ENCODE measurements at regions not wholly inside any gene's neighbourhood (a gene's known extent, or its start where the extent isn't known, plus 50 kb on each side); places are given as distances from the start of the nearest gene placed in this dataset.

- H3K27me3 ChIP-seq (ENCODE audit: insufficient read depth, insufficient read length), result no peaks in the 10 kb centered on the region
- no peaks in the 10 kb centered on the region for H3K36me3 ChIP-seq (ENCODE audit: insufficient read depth, insufficient read length, low read length)
- no peaks in the 10 kb centered on the region for H3K4me1 ChIP-seq (ENCODE audit: insufficient read depth, insufficient read length)
- DNase-seq (ENCODE audit: low read depth, low spot score), result no peak
- H3K4me3 ChIP-seq (ENCODE audit: insufficient read length, low read depth), result no peak overlapping the region
- no peaks in the 10 kb centered on the region for H3K9me3 ChIP-seq (ENCODE audit: insufficient read depth, low read length)
- TF ChIP-seq YY1 (IDR thresholded peaks at IDR 0.05; ENCODE audit: insufficient read depth, insufficient read length), result no peak
- TF ChIP-seq SUZ12 (IDR thresholded peaks at IDR 0.05; ENCODE audit: extremely low read depth, insufficient read depth, insufficient read length), result no peak
- no peak for TF ChIP-seq ZNF274 (IDR thresholded peaks at IDR 0.05; ENCODE audit: low read depth, low read length)
- H3K9ac ChIP-seq (ENCODE audit: insufficient read length, low read depth), result no peak overlapping the region
Observed at GRCh38 chr11:21625982-21626381, 566.9 kb upstream of the ANO5 start.

GRCh38 chr11:21628641-21629040 is 564.2 kb upstream of the ANO5 start:
- Histone ChIP-seq H3K9ac (ENCODE audit: insufficient read length, low read depth) (no peak overlapping the region), H3K4me3 (ENCODE audit: insufficient read length, low read depth) (no peak overlapping the region), H3K4me1 (ENCODE audit: insufficient read depth, insufficient read length) (no peaks in the 10 kb centered on the region), H3K9me3 (ENCODE audit: insufficient read depth, low read length) (no peaks in the 10 kb centered on the region), H3K27me3 (ENCODE audit: insufficient read depth, insufficient read length) (no peaks in the 10 kb centered on the region), H3K36me3 (ENCODE audit: insufficient read depth, insufficient read length, low read length) (no peaks in the 10 kb centered on the region)
- DNase-seq (ENCODE audit: low read depth, low spot score), result no peak
- TF ChIP-seq YY1 (IDR thresholded peaks at IDR 0.05; ENCODE audit: insufficient read depth, insufficient read length), result no peak
- TF ChIP-seq ZNF274 (IDR thresholded peaks at IDR 0.05; ENCODE audit: low read depth, low read length), result no peak
- TF ChIP-seq SUZ12 (IDR thresholded peaks at IDR 0.05; ENCODE audit: extremely low read depth, insufficient read depth, insufficient read length), result no peak

GRCh38 chr11:21630934-21631478 is 561.9 kb upstream of the ANO5 start:
- H3K4me3 ChIP-seq (ENCODE audit: insufficient read length, low read depth), result no peak overlapping the region

GRCh38 chr11:21631991-21632390 is 560.9 kb upstream of the ANO5 start:
- Histone ChIP-seq H3K27me3 (ENCODE audit: insufficient read depth, insufficient read length) (no peaks in the 10 kb centered on the region), H3K4me3 (ENCODE audit: insufficient read length, low read depth) (no peak overlapping the region), H3K9ac (ENCODE audit: insufficient read length, low read depth) (no peak overlapping the region), H3K4me1 (ENCODE audit: insufficient read depth, insufficient read length) (no peaks in the 10 kb centered on the region), H3K36me3 (ENCODE audit: insufficient read depth, insufficient read length, low read length) (no peaks in the 10 kb centered on the region), H3K9me3 (ENCODE audit: insufficient read depth, low read length) (no peaks in the 10 kb centered on the region)
- TF ChIP-seq YY1 (IDR thresholded peaks at IDR 0.05; ENCODE audit: insufficient read depth, insufficient read length) (no peak), ZNF274 (IDR thresholded peaks at IDR 0.05; ENCODE audit: low read depth, low read length) (no peak), SUZ12 (IDR thresholded peaks at IDR 0.05; ENCODE audit: extremely low read depth, insufficient read depth, insufficient read length) (no peak)
- DNase-seq (ENCODE audit: low read depth, low spot score), result no peak

More at GRCh38 chr11:21630934-21631478, 561.9 kb upstream of the ANO5 start:
- no peaks in the 10 kb centered on the region for H3K4me1 ChIP-seq (ENCODE audit: insufficient read depth, insufficient read length)
- no peak overlapping the region for H3K9ac ChIP-seq (ENCODE audit: insufficient read length, low read depth)
- no peaks in the 10 kb centered on the region for H3K36me3 ChIP-seq (ENCODE audit: insufficient read depth, insufficient read length, low read length)
- no peak for TF ChIP-seq SUZ12 (IDR thresholded peaks at IDR 0.05; ENCODE audit: extremely low read depth, insufficient read depth, insufficient read length)
- TF ChIP-seq ZNF274 (IDR thresholded peaks at IDR 0.05; ENCODE audit: low read depth, low read length), result no peak
- no peak for TF ChIP-seq YY1 (IDR thresholded peaks at IDR 0.05; ENCODE audit: insufficient read depth, insufficient read length)
- no peaks in the 10 kb centered on the region for H3K27me3 ChIP-seq (ENCODE audit: insufficient read depth, insufficient read length)
- no peak for DNase-seq (ENCODE audit: low read depth, low spot score)
- no peaks in the 10 kb centered on the region for H3K9me3 ChIP-seq (ENCODE audit: insufficient read depth, low read length)

- Histone ChIP-seq H3K4me1 (ENCODE audit: insufficient read depth, insufficient read length) (no peaks in the 10 kb centered on the region), H3K36me3 (ENCODE audit: insufficient read depth, insufficient read length, low read length) (no peaks in the 10 kb centered on the region), H3K27me3 (ENCODE audit: insufficient read depth, insufficient read length) (no peaks in the 10 kb centered on the region), H3K9me3 (ENCODE audit: insufficient read depth, low read length) (no peaks in the 10 kb centered on the region), H3K9ac (ENCODE audit: insufficient read length, low read depth) (no peak overlapping the region), H3K4me3 (ENCODE audit: insufficient read length, low read depth) (no peak overlapping the region)
- DNase-seq (ENCODE audit: low read depth, low spot score), result no peak
- TF ChIP-seq SUZ12 (IDR thresholded peaks at IDR 0.05; ENCODE audit: extremely low read depth, insufficient read depth, insufficient read length) (no peak), YY1 (IDR thresholded peaks at IDR 0.05; ENCODE audit: insufficient read depth, insufficient read length) (no peak), ZNF274 (IDR thresholded peaks at IDR 0.05; ENCODE audit: low read depth, low read length) (no peak)
Observed at GRCh38 chr11:21634491-21634890, 558.4 kb upstream of the ANO5 start.

- no peaks in the 10 kb centered on the region for H3K27me3 ChIP-seq (ENCODE audit: insufficient read depth, insufficient read length)
- H3K9me3 ChIP-seq (ENCODE audit: insufficient read depth, low read length), result no peaks in the 10 kb centered on the region
- H3K9ac ChIP-seq (ENCODE audit: insufficient read length, low read depth), result no peak overlapping the region
- H3K36me3 ChIP-seq (ENCODE audit: insufficient read depth, insufficient read length, low read length), result no peaks in the 10 kb centered on the region
- no peaks in the 10 kb centered on the region for H3K4me1 ChIP-seq (ENCODE audit: insufficient read depth, insufficient read length)
- no peak overlapping the region for H3K4me3 ChIP-seq (ENCODE audit: insufficient read length, low read depth)
- TF ChIP-seq ZNF274 (IDR thresholded peaks at IDR 0.05; ENCODE audit: low read depth, low read length) (no peak), SUZ12 (IDR thresholded peaks at IDR 0.05; ENCODE audit: extremely low read depth, insufficient read depth, insufficient read length) (no peak), YY1 (IDR thresholded peaks at IDR 0.05; ENCODE audit: insufficient read depth, insufficient read length) (no peak)
- no peak for DNase-seq (ENCODE audit: low read depth, low spot score)
Observed at GRCh38 chr11:21634956-21635355, 557.9 kb upstream of the ANO5 start.

- Histone ChIP-seq H3K4me3 (ENCODE audit: insufficient read length, low read depth) (no peak overlapping the region), H3K36me3 (ENCODE audit: insufficient read depth, insufficient read length, low read length) (no peaks in the 10 kb centered on the region), H3K9me3 (ENCODE audit: insufficient read depth, low read length) (no peaks in the 10 kb centered on the region), H3K9ac (ENCODE audit: insufficient read length, low read depth) (no peak overlapping the region), H3K27me3 (ENCODE audit: insufficient read depth, insufficient read length) (no peaks in the 10 kb centered on the region), H3K4me1 (ENCODE audit: insufficient read depth, insufficient read length) (no peaks in the 10 kb centered on the region)
- no peak for DNase-seq (ENCODE audit: low read depth, low spot score)
- TF ChIP-seq YY1 (IDR thresholded peaks at IDR 0.05; ENCODE audit: insufficient read depth, insufficient read length), result no peak
- TF ChIP-seq SUZ12 (IDR thresholded peaks at IDR 0.05; ENCODE audit: extremely low read depth, insufficient read depth, insufficient read length), result no peak
Observed at GRCh38 chr11:21635394-21636145, 557.3 kb upstream of the ANO5 start.
